HFFc6 (cell line): ENCODE measurements at regions not wholly inside any gene's neighbourhood (a gene's known extent, or its start where the extent isn't known, plus 50 kb on each side); places are given as distances from the start of the nearest gene placed in this dataset.
A peak's percentile ranks its signal among the peaks of the same experiment; 100 is the strongest.
"Not testable (repeated sequence)": the region's sequence is repeated elsewhere in the genome, so short reads cannot be mapped to it uniquely, and the experiment has no call there.

Experiments used
- DNase-seq: peaks from one replicate; pipeline ENCODE4 v3.0.0-alpha.2; 2018
- H3K27ac Mint-ChIP-seq: 2 replicates; pipeline ENCODE4 v1.8.0; 2020; ENCODE audit warnings: mild to moderate bottlenecking, mixed read lengths
- H3K27me3 Mint-ChIP-seq: 2 replicates; pipeline ENCODE4 v1.8.0; 2021; ENCODE audit warnings: mild to moderate bottlenecking, moderate library complexity, mixed read lengths; ENCODE audit not compliant: insufficient read depth
- H3K36me3 Mint-ChIP-seq: 2 replicates; pipeline ENCODE4 v1.8.0; 2021; ENCODE audit warnings: low read depth, mixed read lengths
- H3K4me1 Mint-ChIP-seq: 2 replicates; pipeline ENCODE4 v1.8.0; 2020; ENCODE audit warnings: low read depth, mixed read lengths
- H3K4me3 Mint-ChIP-seq: 2 replicates; pipeline ENCODE4 v1.8.0; 2020; ENCODE audit warnings: mild to moderate bottlenecking, moderate library complexity, mixed read lengths
- H3K9me3 Mint-ChIP-seq: 2 replicates; pipeline ENCODE4 v1.8.0; 2020; ENCODE audit warnings: mild to moderate bottlenecking, mixed read lengths
- TF ChIP-seq, protein P1 (sequence below): fragments of 200-600 bp; sonication (generic); IDR thresholded peaks from 2 replicates; pipeline ENCODE4 v1.5.0; 2021; ENCODE audit warnings: antibody characterized with exemption, mild to moderate bottlenecking

DNA sequence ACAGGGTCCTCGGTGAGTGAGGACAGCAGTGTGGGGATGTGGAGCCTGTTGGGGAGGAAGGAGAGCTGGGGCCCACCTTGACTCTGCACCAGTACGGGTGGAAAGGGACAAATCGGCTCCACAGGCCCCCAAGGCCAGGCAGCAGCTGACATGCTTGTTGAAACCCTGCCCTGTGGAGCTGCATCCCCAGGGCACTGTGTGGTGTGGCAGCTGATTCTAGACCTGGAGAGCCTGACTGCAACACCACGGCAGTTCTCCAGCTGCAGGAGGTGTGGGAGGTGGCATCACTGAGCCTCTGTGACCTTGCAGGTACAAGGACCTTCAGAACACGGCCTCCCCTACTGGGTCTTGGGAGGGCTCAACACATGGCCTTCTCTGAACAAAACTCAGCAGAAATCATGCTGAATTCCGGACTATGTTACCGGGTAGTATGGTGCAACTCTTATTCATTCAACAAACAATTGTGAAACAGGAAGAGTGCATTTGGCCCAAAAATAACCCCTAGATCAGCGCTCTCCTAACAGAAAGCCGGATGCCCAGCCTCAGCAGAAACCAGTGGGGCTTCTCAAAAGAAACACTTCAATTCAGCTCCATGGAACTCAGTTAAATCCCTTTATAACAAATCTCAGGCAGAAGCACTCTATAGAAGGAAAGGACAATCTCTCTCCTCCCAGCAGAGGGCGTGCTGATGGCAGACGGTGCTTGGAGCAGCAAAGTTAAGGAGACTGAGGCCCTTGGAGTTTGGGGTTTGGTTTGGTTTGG lies 104.4 kb upstream of the SALL3 start:
- DNase-seq, result no peak

DNA sequence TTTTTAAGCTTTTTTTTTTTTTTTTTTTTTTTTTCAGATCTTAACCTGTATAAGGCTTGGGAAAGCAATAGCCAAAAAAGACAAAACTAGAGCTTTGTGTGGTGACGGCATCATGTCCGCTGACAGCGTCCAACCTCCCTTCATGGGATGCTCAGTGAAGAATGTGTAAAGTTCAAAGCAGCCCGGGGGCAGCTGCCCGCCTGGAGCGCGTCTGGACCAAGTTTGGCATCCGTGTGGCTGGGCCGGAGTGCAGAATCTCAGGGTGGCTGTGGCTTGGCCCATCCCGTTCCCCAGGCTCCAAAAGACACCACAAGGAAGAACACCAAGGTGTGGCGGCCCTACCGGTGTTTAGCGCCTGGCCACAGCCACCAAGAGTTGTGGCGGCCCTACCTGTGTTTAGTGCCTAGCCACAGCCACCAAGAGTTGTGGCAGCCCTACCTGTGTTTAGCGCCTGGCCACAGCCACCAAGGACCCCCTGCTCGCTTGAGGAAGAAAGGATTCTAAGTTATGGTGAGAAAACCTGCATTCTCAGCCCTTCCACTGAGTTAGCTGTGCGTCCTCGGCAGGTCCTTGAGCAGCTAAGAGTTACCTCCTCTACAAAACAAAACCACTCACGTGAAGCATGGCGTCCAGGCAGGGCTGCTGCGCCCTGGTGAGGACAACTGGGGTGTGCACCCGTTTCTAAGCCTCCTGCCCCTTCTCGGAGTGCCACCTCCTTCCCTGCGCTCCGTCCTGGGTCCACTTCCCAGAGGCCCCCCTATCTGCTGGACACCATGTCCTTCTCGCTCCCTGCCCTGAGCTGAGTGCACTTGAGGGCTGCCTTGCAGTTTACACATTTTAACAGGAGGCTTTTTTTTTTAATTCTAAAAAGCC lies 103.6 kb upstream of the SALL3 start:
- Mint-ChIP-seq H3K27me3 (peaks cover 2% of the 10 kb centered on the region), H3K27ac (no peak overlapping the region), H3K9me3 (peaks cover 31% of the 10 kb centered on the region), H3K36me3 (peaks cover 13% of the 10 kb centered on the region; the same call in 1 of the 2 replicates), H3K4me3 (no peak overlapping the region), H3K4me1 (no peaks in the 10 kb centered on the region)
- no peak for DNase-seq
- TF ChIP-seq, protein P1, sequence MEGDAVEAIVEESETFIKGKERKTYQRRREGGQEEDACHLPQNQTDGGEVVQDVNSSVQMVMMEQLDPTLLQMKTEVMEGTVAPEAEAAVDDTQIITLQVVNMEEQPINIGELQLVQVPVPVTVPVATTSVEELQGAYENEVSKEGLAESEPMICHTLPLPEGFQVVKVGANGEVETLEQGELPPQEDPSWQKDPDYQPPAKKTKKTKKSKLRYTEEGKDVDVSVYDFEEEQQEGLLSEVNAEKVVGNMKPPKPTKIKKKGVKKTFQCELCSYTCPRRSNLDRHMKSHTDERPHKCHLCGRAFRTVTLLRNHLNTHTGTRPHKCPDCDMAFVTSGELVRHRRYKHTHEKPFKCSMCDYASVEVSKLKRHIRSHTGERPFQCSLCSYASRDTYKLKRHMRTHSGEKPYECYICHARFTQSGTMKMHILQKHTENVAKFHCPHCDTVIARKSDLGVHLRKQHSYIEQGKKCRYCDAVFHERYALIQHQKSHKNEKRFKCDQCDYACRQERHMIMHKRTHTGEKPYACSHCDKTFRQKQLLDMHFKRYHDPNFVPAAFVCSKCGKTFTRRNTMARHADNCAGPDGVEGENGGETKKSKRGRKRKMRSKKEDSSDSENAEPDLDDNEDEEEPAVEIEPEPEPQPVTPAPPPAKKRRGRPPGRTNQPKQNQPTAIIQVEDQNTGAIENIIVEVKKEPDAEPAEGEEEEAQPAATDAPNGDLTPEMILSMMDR, result no peak

More for the DNA sequence above, 104.4 kb upstream of the SALL3 start:
- H3K27ac Mint-ChIP-seq, result no peak overlapping the region
- H3K4me1 Mint-ChIP-seq, result no peaks in the 10 kb centered on the region
- TF ChIP-seq, protein P1, result peak; percentile 70
- peaks cover 13% of the 10 kb centered on the region; the same call in 1 of the 2 replicates for H3K36me3 Mint-ChIP-seq
- peaks cover 35% of the 10 kb centered on the region for H3K9me3 Mint-ChIP-seq
- H3K4me3 Mint-ChIP-seq, result no peak overlapping the region
- peaks cover 2% of the 10 kb centered on the region for H3K27me3 Mint-ChIP-seq

DNA sequence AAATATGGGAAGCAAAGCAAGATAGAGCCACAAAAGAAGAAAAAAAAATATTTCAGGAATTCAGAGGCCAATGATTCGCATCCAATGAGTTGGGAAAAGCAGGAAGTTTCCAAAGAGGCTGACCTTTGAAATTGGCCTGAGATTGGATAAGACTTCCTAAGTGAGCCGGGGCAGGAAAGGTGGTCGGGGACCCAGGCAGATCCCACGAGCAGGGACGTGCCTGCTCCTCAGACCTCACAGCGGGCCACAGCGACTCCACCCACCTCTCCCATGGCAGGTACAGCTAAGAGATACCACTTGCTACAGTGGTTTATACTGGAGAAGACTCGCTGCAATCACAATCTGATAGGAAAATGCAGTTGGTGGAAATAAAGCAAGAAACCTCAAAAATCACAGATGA lies 102.8 kb upstream of the SALL3 start:
- TF ChIP-seq, protein P1, result no peak
- Mint-ChIP-seq H3K9me3 (peaks cover 35% of the 10 kb centered on the region), H3K27me3 (peaks cover 2% of the 10 kb centered on the region), H3K27ac (no peak overlapping the region), H3K4me3 (no peak overlapping the region), H3K4me1 (no peaks in the 10 kb centered on the region), H3K36me3 (peaks cover 13% of the 10 kb centered on the region; the same call in 1 of the 2 replicates)
- DNase-seq, result no peak

DNA sequence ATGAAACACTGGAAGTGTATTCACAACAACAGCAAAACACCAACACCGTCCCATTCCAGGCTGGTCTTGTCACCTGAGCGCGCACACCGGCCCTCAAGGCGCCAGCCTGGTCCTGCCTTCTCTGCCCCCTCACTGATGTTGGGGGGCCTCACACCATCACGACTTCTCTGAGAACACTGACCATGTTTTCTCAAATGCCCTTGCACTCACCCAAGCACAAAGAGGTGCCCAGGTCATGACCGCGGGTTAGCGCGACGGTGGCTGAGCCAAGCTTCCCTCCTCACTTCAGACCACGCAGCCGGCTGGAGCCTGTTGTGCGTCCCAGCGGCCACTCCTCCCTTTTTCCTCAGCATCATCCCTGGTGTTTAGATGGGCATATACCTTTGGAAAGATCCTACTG lies 101.3 kb upstream of the SALL3 start:
- Mint-ChIP-seq H3K36me3 (peaks cover 13% of the 10 kb centered on the region; the same call in 1 of the 2 replicates), H3K4me1 (no peaks in the 10 kb centered on the region), H3K27me3 (peaks cover 2% of the 10 kb centered on the region), H3K27ac (no peak overlapping the region), H3K9me3 (peaks cover 41% of the 10 kb centered on the region), H3K4me3 (no peak overlapping the region)
- TF ChIP-seq, protein P1, result no peak
- no peak for DNase-seq

DNA sequence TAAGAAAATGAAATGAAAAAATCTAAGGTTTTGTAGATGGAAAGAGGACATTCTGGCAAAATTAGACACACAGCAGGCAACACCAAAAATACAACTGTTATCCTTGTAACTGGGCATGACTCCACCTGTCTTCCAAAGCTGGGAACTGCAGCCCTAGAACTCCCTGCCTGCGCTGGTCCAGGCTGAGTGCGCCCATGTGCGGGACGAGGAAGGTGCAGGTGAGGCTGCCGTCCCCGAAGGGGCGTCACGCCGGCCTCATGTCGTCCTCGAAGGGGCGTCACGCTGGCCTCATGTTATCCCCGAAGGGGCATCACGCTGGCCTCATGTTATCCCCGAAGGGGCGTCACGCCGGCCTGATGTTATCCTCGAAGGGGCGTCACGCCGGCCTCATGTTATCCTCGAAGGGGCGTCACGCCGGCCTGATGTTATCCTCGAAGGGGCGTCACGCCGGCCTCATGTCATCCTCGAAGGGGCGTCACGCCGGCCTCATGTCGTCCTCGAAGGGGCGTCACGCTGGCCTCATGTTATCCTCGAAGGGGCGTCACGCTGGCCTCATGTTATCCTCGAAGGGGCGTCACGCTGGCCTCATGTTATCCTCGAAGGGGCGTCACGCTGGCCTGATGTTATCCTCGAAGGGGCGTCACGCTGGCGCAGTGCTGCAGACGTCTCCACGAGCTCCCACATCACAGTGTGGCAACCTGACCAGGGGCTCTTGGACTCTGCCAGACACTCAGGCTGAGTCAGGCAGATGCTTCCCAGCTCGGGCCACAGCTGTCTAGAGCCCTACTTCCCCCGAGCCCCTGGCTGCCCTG lies 100.3 kb upstream of the SALL3 start:
- Mint-ChIP-seq H3K9me3 (peaks cover 49% of the 10 kb centered on the region), H3K36me3 (peaks cover 13% of the 10 kb centered on the region; the same call in 1 of the 2 replicates)
- not testable (repeated sequence) for H3K27me3 Mint-ChIP-seq, H3K27ac Mint-ChIP-seq, H3K4me3 Mint-ChIP-seq, H3K4me1 Mint-ChIP-seq, DNase-seq
- TF ChIP-seq, protein P1, result peak; percentile 45
